A549 (cell line): ENCODE measurements at regions not wholly inside any gene's neighbourhood (a gene's known extent, or its start where the extent isn't known, plus 50 kb on each side); places are given as distances from the start of the nearest gene placed in this dataset.

ENCODE experiments used
- ATAC-seq, 2 experiments: fragments of 200-7000 bp in 1 of 2; fragments of >200 bp in 1 of 2; cut with Nextera tagmentation in 1 of 2; cut with Tn5 transposase in 1 of 2; 3 replicates each; pipeline versions ENCODE4 v1.8.0 to v1.9.1; 2018 to 2020; ENCODE audit warnings: mild to moderate bottlenecking in 1 of 2, moderate library complexity in 1 of 2
- CTCF ChIA-PET: fragments of 300-600 bp; sonication (Branson Sonifier 250); formaldehyde crosslinking; extraction: SDS; loops from one replicate; lab custom pipeline; 2021; ENCODE audit warnings: antibody characterized with exemption, inconsistent platforms; lab: Yijun Ruan, JAX
- POLR2A ChIA-PET: fragments of 350-600 bp; formaldehyde crosslinking; extraction: SDS; loops from one replicate; lab custom pipeline; 2021; ENCODE audit warnings: antibody characterized with exemption, inconsistent platforms; lab: Yijun Ruan, JAX
- DNase-seq, 2 experiments: peaks; one replicate each; pipeline versions ENCODE4 v3.0.0 to v3.0.0-alpha.2; 2011 to 2016; ENCODE audit warnings: low read depth in 1 of 2, low spot score in 1 of 2
- FAIRE-seq: peaks from 2 replicates; lab custom pipeline; 2011; peaks lifted over from hg19 to GRCh38; lab: Jason Lieb, UNC
- H3K27ac ChIP-seq, 2 experiments: fragments of >200 bp; sonication (Bioruptor Twin); formaldehyde crosslinking; 3 replicates each; pipeline ENCODE4 v1.5.1; 2016 to 2017
- H3K4me1 ChIP-seq: fragments of >200 bp; sonication (Bioruptor Twin); formaldehyde crosslinking; 3 replicates; pipeline ENCODE4 v1.6.1; 2016
- H3K4me2 ChIP-seq: fragments of >200 bp; sonication (Bioruptor Twin); formaldehyde crosslinking; 3 replicates; pipeline ENCODE4 v1.6.1; 2016
- H3K4me3 ChIP-seq: fragments of >200 bp; sonication (Bioruptor Twin); formaldehyde crosslinking; 3 replicates; pipeline ENCODE4 v1.5.1; 2016
- H3K9me3 ChIP-seq: fragments of >200 bp; sonication (Bioruptor Twin); formaldehyde crosslinking; 3 replicates; pipeline ENCODE4 v1.6.1; 2016
- BCL3 ChIP-seq: fragments of >200 bp; sonication (Bioruptor Twin); formaldehyde crosslinking; IDR thresholded peaks from 3 replicates; pipeline ENCODE4 v1.6.1; 2016
- EHF ChIP-seq: fragments of 250-450 bp; sonication (Bioruptor Pico); IDR thresholded peaks from 2 replicates; pipeline ENCODE4 v1.5.0; 2020; ENCODE audit warnings: mild to moderate bottlenecking
- FOSL2 ChIP-seq, 2 experiments: fragments of 450-650 bp in 1 of 2; fragments of >200 bp in 1 of 2; sonication (Bioruptor Twin) in 1 of 2; formaldehyde crosslinking; IDR thresholded peaks; 2 replicates each; pipeline versions ENCODE4 v1.5.0 to v1.6.1; 2016 to 2020; ENCODE audit warnings: mild to moderate bottlenecking in 1 of 2, moderate library complexity in 1 of 2
- HDAC2 ChIP-seq: fragments of 200-600 bp; sonication (generic); IDR thresholded peaks from 2 replicates; pipeline ENCODE4 v1.6.1; 2016
- JUN ChIP-seq, 2 experiments: fragments of >200 bp; sonication (Bioruptor Twin); formaldehyde crosslinking; IDR thresholded peaks; 2 replicates in 1 of 2; 3 replicates in 1 of 2; pipeline ENCODE4 v1.6.1; 2016 to 2017
- JUNB ChIP-seq: fragments of >200 bp; sonication (Bioruptor Twin); formaldehyde crosslinking; IDR thresholded peaks from 2 replicates; pipeline ENCODE4 v1.6.1; 2016
- KDM1A ChIP-seq: fragments of 200-600 bp; sonication (generic); IDR thresholded peaks from 2 replicates; pipeline ENCODE4 v1.6.1; 2016; ENCODE audit warnings: low read depth, mild to moderate bottlenecking
- KDM5A ChIP-seq: fragments of 200-600 bp; sonication (generic); IDR thresholded peaks from 2 replicates; pipeline ENCODE4 v1.6.1; 2016; ENCODE audit warnings: antibody characterized with exemption, mild to moderate bottlenecking
- MAFK ChIP-seq: fragments of 450-650 bp; IDR thresholded peaks from 2 replicates; pipeline ENCODE4 v1.6.1; 2014; ENCODE audit not compliant: partially characterized antibody
- MAX ChIP-seq: IDR thresholded peaks from 2 replicates; pipeline ENCODE4 v1.6.1; 2012
- NPAS2 ChIP-seq: fragments of 250-450 bp; sonication (Bioruptor Pico); IDR thresholded peaks from 2 replicates; pipeline ENCODE4 v1.8.0; 2022; ENCODE audit warnings: mild to moderate bottlenecking, moderate library complexity, borderline replicate concordance
- PHF8 ChIP-seq: fragments of 200-600 bp; sonication (generic); IDR thresholded peaks from 2 replicates; pipeline ENCODE4 v1.6.1; 2016; ENCODE audit warnings: low read depth, mild to moderate bottlenecking, antibody characterized with exemption, moderate library complexity, borderline replicate concordance
- POLR2A ChIP-seq: IDR thresholded peaks from 2 replicates; pipeline ENCODE4 v1.6.1; 2012; ENCODE audit warnings: mild to moderate bottlenecking, low read length
- RAD21 ChIP-seq, 2 experiments: fragments of >200 bp in 1 of 2; sonication (Bioruptor Twin) in 1 of 2; formaldehyde crosslinking in 1 of 2; IDR thresholded peaks in 1 of 2; conservative IDR thresholded peaks in 1 of 2; 2 replicates in 1 of 2; 3 replicates in 1 of 2; pipeline ENCODE4 v1.6.1; 2012 to 2018; ENCODE audit warnings: inconsistent platforms in 1 of 2
- RCOR1 ChIP-seq: fragments of 150-350 bp; IDR thresholded peaks from 2 replicates; pipeline ENCODE4 v1.6.1; 2014; ENCODE audit warnings: antibody characterized with exemption, low read length, low read depth
- RNF2 ChIP-seq: fragments of 200-600 bp; sonication (generic); IDR thresholded peaks from 2 replicates; pipeline ENCODE4 v1.6.1; 2016; ENCODE audit warnings: low read depth, mild to moderate bottlenecking, antibody characterized with exemption, moderate library complexity, borderline replicate concordance
- TP53 ChIP-seq: fragments of 250-450 bp; sonication (Bioruptor Pico); IDR thresholded peaks from 2 replicates; pipeline ENCODE4 v1.5.0; 2021; ENCODE audit warnings: mild to moderate bottlenecking, moderate library complexity
- ZSCAN20 ChIP-seq: fragments of 250-450 bp; sonication (Bioruptor Pico); IDR thresholded peaks from 2 replicates; pipeline ENCODE4 v1.8.0; 2022; ENCODE audit warnings: mild to moderate bottlenecking, moderate library complexity
- WGBS: methylation state at CpG from one replicate; pipeline ENCODE4 v1.1.6; 2017; ENCODE audit errors: missing lambda C conversion rate; 5-methylcytosine and 5-hydroxymethylcytosine counted together
- TF ChIP-seq, protein P1 (sequence below): fragments of 150-350 bp; IDR thresholded peaks from 2 replicates; pipeline ENCODE4 v1.6.1; 2014; ENCODE audit warnings: low read depth, mild to moderate bottlenecking, low read length
- TF ChIP-seq, protein P2 (sequence below): fragments of 450-650 bp; IDR thresholded peaks from 2 replicates; pipeline ENCODE4 v1.6.1; 2014; ENCODE audit warnings: antibody characterized with exemption

GRCh38 chr5:15385553-15385952, 114.4 kb upstream of the FBXL7 start:
- WGBS: 37% methylated on average over 18 of the region's 18 CpGs
- FAIRE-seq: no peak
- no peak overlapping the region for H3K4me2 ChIP-seq

GRCh38 chr5:15385037-15385436, 114.9 kb upstream of the FBXL7 start:
- CTCF ChIA-PET: no interaction called here

More at GRCh38 chr5:15385553-15385952, 114.4 kb upstream of the FBXL7 start:
- ATAC-seq (no peak), DNase-seq (no peak)
- H3K9me3 ChIP-seq: no peaks in the 10 kb centered on the region
- TF ChIP-seq ZSCAN20 (no peak), FOSL2 (IDR thresholded peaks at IDR 0.05) (no peak), FOSL2 (CRISPR knock-in tag; IDR thresholded peaks at IDR 0.05) (no peak)
- H3K4me1 ChIP-seq: no peaks in the 10 kb centered on the region
- CTCF ChIA-PET: no interaction called here
- no peak overlapping the region for H3K27ac ChIP-seq
- no peak overlapping the region for H3K4me3 ChIP-seq
- POLR2A ChIA-PET: no interaction called here

DNA sequence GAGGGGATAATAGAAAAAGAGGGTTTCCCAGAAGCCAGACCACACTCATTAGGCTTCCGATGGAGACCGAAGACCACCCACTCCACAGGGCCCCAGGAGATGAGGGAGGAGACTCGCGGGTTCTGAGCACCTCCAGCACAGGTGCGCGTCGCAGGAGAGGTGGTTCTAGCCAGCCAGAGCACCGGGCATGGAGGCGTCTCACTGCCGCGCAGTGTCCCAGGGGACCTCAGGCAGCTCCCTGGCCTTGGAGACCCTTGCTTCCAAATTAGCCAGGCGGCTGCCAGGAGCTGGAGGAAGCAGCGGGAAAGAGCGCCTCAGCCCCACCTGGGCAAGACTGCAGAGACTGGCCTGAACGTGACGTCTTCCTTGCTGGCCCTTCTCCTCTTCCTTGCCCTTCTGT, 115.4 kb upstream of the FBXL7 start:
- no peak overlapping the region for H3K4me3 ChIP-seq
- no peaks in the 10 kb centered on the region for H3K9me3 ChIP-seq
- POLR2A ChIA-PET: no interaction called here
- 57% methylated on average over 15 of the region's 16 CpGs for WGBS
- no peak for DNase-seq
- TF ChIP-seq MAX: no peak
- no peak for TF ChIP-seq KDM1A
- no peak for TF ChIP-seq NPAS2
- no peak for TF ChIP-seq PHF8
- TF ChIP-seq, protein P1, sequence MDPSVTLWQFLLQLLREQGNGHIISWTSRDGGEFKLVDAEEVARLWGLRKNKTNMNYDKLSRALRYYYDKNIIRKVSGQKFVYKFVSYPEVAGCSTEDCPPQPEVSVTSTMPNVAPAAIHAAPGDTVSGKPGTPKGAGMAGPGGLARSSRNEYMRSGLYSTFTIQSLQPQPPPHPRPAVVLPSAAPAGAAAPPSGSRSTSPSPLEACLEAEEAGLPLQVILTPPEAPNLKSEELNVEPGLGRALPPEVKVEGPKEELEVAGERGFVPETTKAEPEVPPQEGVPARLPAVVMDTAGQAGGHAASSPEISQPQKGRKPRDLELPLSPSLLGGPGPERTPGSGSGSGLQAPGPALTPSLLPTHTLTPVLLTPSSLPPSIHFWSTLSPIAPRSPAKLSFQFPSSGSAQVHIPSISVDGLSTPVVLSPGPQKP: no peak
- no peak for TF ChIP-seq RNF2
- no peak for TF ChIP-seq RCOR1
- no peak for TF ChIP-seq JUNB
- TF ChIP-seq ZSCAN20: no peak
- no peak for TF ChIP-seq MAFK
- no peak for TF ChIP-seq TP53 (CRISPR knock-in tag)
- no peak for TF ChIP-seq EHF (CRISPR knock-in tag)
- no peak for TF ChIP-seq JUN (IDR thresholded peaks at IDR 0.05)
- TF ChIP-seq, protein P2, sequence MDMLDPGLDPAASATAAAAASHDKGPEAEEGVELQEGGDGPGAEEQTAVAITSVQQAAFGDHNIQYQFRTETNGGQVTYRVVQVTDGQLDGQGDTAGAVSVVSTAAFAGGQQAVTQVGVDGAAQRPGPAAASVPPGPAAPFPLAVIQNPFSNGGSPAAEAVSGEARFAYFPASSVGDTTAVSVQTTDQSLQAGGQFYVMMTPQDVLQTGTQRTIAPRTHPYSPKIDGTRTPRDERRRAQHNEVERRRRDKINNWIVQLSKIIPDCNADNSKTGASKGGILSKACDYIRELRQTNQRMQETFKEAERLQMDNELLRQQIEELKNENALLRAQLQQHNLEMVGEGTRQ: no peak
- no peak for TF ChIP-seq HDAC2
- no peak for TF ChIP-seq BCL3
- no peak for TF ChIP-seq KDM5A
- H3K4me1 ChIP-seq: no peaks in the 10 kb centered on the region
- CTCF ChIA-PET: no interaction called here
- no peak for FAIRE-seq
- H3K27ac ChIP-seq: no peak overlapping the region
- ATAC-seq: no peak
- no peak overlapping the region for H3K4me2 ChIP-seq

More at GRCh38 chr5:15385037-15385436, 114.9 kb upstream of the FBXL7 start:
- no peak overlapping the region for H3K4me2 ChIP-seq
- DNase-seq (no peak), ATAC-seq (no peak), FAIRE-seq (no peak)
- H3K4me1 ChIP-seq: no peaks in the 10 kb centered on the region
- POLR2A ChIA-PET: no interaction called here
- TF ChIP-seq POLR2A: no peak
- no peak for TF ChIP-seq RAD21 (conservative IDR thresholded peaks at IDR 0.05 in 1 of 2, IDR thresholded peaks at IDR 0.05 in 1 of 2)
- TF ChIP-seq, protein P1: no peak
- no peak for TF ChIP-seq EHF (CRISPR knock-in tag)
- H3K27ac ChIP-seq: no peak overlapping the region
- no peak overlapping the region for H3K4me3 ChIP-seq
- H3K9me3 ChIP-seq: no peaks in the 10 kb centered on the region
- WGBS: 67% methylated on average over 6 of the region's 12 CpGs
